ENCODE measurements at regions not wholly inside any gene's neighbourhood (a gene's known extent, or its start where the extent isn't known, plus 50 kb on each side); places are given as distances from the start of the nearest gene placed in this dataset.

GRCh38 chr16:65600629-65601028 is 478.8 kb upstream of the CDH11 start:
- WGBS, 2 donors: 95 to 99% methylated on average over 3 of the region's 3 CpGs
- DNase-seq: no peak
- intact Hi-C loops (cut with DNase I): no loop called here
- no peaks in the 10 kb centered on the region for H3K36me3 ChIP-seq
- no peaks in the 10 kb centered on the region for H3K27me3 ChIP-seq
- H3K4me3 ChIP-seq: no peak overlapping the region
- peaks cover 0 to 7% (median 0%) of the 10 kb centered on the region in 11 donors for H3K9me3 ChIP-seq
- TF ChIP-seq CTCF (IDR thresholded peaks at IDR 0.05): no peak
- H3K4me1 ChIP-seq: no peaks in the 10 kb centered on the region
- no peak for ATAC-seq
- no peak overlapping the region for H3K27ac ChIP-seq

GRCh38 chr16:65600046-65600445 is 478.2 kb upstream of the CDH11 start:
- H3K9me3 ChIP-seq: peaks cover 0 to 7% (median 0%) of the 10 kb centered on the region in 11 donors
- no peak for ATAC-seq
- H3K4me3 ChIP-seq: no peak overlapping the region
- no peaks in the 10 kb centered on the region for H3K36me3 ChIP-seq
- TF ChIP-seq CTCF (IDR thresholded peaks at IDR 0.05): no peak
- no peak for DNase-seq
- intact Hi-C loops (cut with DNase I): no loop called here
- no peak overlapping the region for H3K27ac ChIP-seq
- 77 to 86% methylated on average over 4 of the region's 4 CpGs for WGBS, 2 donors
- H3K27me3 ChIP-seq: no peaks in the 10 kb centered on the region
- H3K4me1 ChIP-seq: no peaks in the 10 kb centered on the region

GRCh38 chr16:65598621-65599020 is 476.8 kb upstream of the CDH11 start:
- TF ChIP-seq CTCF (IDR thresholded peaks at IDR 0.05): no peak
- peaks cover 0 to 3% (median 0%) of the 10 kb centered on the region in 7 donors for H3K27me3 ChIP-seq
- H3K27ac ChIP-seq: no peak overlapping the region
- peaks cover 0 to 7% (median 0%) of the 10 kb centered on the region in 11 donors for H3K9me3 ChIP-seq
- WGBS, 2 donors: 86 to 97% methylated on average over 3 of the region's 3 CpGs
- no peaks in the 10 kb centered on the region for H3K36me3 ChIP-seq
- ATAC-seq (no peak), DNase-seq (no peak)
- intact Hi-C loops (cut with DNase I): no loop called here
- H3K4me1 ChIP-seq: no peaks in the 10 kb centered on the region
- H3K4me3 ChIP-seq: no peak overlapping the region

GRCh38 chr16:65583498-65583897 is 461.6 kb upstream of the CDH11 start:
- DNase-seq (no peak), ATAC-seq (no peak)
- no peak overlapping the region for H3K4me3 ChIP-seq
- no peak overlapping the region for H3K27ac ChIP-seq
- WGBS, 2 donors: 69 to 78% methylated on average over 3 of the region's 3 CpGs
- no peaks in the 10 kb centered on the region for H3K4me1 ChIP-seq
- H3K9me3 ChIP-seq: no peaks in the 10 kb centered on the region
- peaks cover 0 to 6% (median 0%) of the 10 kb centered on the region in 7 donors for H3K27me3 ChIP-seq
- H3K36me3 ChIP-seq: no peaks in the 10 kb centered on the region
- no peak for TF ChIP-seq CTCF (IDR thresholded peaks at IDR 0.05)
- intact Hi-C loops (cut with DNase I): no loop called here
